Transverse colon (tissue), 4 donors: ENCODE measurements at regions not wholly inside any gene's neighbourhood (a gene's known extent, or its start where the extent isn't known, plus 50 kb on each side); places are given as distances from the start of the nearest gene placed in this dataset.

Experiments used
- EP300 ChIP-seq: sonication (generic); formaldehyde crosslinking; IDR thresholded peaks from one replicate; pipeline ENCODE4 v1.6.1; 2017; ENCODE audit warnings: antibody characterized with exemption, low read depth
- POLR2A ChIP-seq: fragments of 450-650 bp; IDR thresholded peaks from one replicate; pipeline ENCODE4 v1.6.1; 2016; ENCODE audit warnings: antibody characterized with exemption, mild to moderate bottlenecking, moderate library complexity
- POLR2AphosphoS5 ChIP-seq, 3 donors: sonication (generic); formaldehyde crosslinking; IDR thresholded peaks; one replicate each; pipeline ENCODE4 v1.6.1; 2016; ENCODE audit warnings: antibody characterized with exemption in 3 of 3
- TF ChIP-seq, protein P1 (sequence below), 5 experiments: fragments of 200-600 bp in 3 of 5; fragments of 450-650 bp in 2 of 5; sonication (generic) in 3 of 5; IDR thresholded peaks; 1 replicate in 2 of 5; 2 replicates in 3 of 5; pipeline ENCODE4 v1.5.1; 2016 to 2017; ENCODE audit warnings: antibody characterized with exemption in 5 of 5, inconsistent platforms in 3 of 5, mild to moderate bottlenecking in 2 of 5, moderate library complexity in 1 of 5

DNA sequence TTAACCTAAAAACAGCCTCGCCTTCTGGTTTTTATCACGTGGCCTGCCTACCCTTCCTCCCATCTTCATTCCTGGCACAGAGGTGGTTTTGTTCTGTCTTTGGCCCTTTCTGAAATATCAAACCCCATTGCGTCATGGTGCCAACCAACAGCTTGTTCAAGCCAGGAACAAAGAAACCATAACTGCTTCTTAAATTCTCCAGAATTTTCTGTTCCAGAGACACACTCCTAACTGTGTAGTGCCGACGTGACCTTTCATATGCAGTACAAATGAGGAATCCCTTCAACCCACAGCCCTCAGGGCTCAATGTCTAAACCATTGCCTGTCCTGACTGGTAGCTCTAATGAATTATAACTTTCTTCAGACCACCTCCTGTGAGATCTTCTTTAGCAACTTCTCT, 82.2 kb upstream of the TNP1 start:
- TF ChIP-seq, protein P1, sequence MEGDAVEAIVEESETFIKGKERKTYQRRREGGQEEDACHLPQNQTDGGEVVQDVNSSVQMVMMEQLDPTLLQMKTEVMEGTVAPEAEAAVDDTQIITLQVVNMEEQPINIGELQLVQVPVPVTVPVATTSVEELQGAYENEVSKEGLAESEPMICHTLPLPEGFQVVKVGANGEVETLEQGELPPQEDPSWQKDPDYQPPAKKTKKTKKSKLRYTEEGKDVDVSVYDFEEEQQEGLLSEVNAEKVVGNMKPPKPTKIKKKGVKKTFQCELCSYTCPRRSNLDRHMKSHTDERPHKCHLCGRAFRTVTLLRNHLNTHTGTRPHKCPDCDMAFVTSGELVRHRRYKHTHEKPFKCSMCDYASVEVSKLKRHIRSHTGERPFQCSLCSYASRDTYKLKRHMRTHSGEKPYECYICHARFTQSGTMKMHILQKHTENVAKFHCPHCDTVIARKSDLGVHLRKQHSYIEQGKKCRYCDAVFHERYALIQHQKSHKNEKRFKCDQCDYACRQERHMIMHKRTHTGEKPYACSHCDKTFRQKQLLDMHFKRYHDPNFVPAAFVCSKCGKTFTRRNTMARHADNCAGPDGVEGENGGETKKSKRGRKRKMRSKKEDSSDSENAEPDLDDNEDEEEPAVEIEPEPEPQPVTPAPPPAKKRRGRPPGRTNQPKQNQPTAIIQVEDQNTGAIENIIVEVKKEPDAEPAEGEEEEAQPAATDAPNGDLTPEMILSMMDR (IDR thresholded peaks at IDR 0.05): no peak
- TF ChIP-seq POLR2AphosphoS5 (IDR thresholded peaks at IDR 0.05): no peak
- no peak for TF ChIP-seq POLR2A
- TF ChIP-seq EP300: no peak
